Activated T-helper 2 cell treated with anti-CD3 and anti-CD28 coated beads, Interferon-gamma antibody, Interleukin-2, Interleukin-4, amounts not matched to agents 10 μg/mL and 5 μg/mL and 100 μg/mL, durations not matched to agents 14 hours and 24 hours and 36 hours (primary cell): ENCODE measurements at regions not wholly inside any gene's neighbourhood (a gene's known extent, or its start where the extent isn't known, plus 50 kb on each side); places are given as distances from the start of the nearest gene placed in this dataset.

Source experiments
- DNase-seq: peaks from one replicate; pipeline ENCODE4 v3.0.0; 2021; ENCODE audit warnings: low spot score
- H3K27ac Mint-ChIP-seq: one replicate; pipeline ENCODE4 v1.8.0; 2021; ENCODE audit warnings: mixed read lengths
- H3K27me3 Mint-ChIP-seq: one replicate; pipeline ENCODE4 v1.8.0; 2021; ENCODE audit warnings: low read depth, mixed read lengths
- H3K36me3 Mint-ChIP-seq: one replicate; pipeline ENCODE4 v1.8.0; 2021; ENCODE audit warnings: low read depth, mixed read lengths
- H3K4me1 Mint-ChIP-seq: one replicate; pipeline ENCODE4 v1.8.0; 2021; ENCODE audit warnings: low read depth, mixed read lengths
- H3K4me3 Mint-ChIP-seq: one replicate; pipeline ENCODE4 v1.8.0; 2021; ENCODE audit warnings: low read depth, mild to moderate bottlenecking, moderate library complexity, mixed read lengths
- H3K9me3 Mint-ChIP-seq: one replicate; pipeline ENCODE4 v1.8.0; 2021; ENCODE audit warnings: mixed read lengths
- intact Hi-C: fragments of 100-400 bp; cut with micrococcal nuclease; formaldehyde crosslinking; loops from one replicate; pipeline ENCODE4 v1.15.1; 2023

GRCh38 chr4:129623233-129623875 is 527.4 kb downstream of the C4orf33 start:
- no peak for DNase-seq
- Mint-ChIP-seq H3K9me3 (no peaks in the 10 kb centered on the region), H3K27ac (no peak overlapping the region), H3K4me3 (no peak overlapping the region), H3K36me3 (no peaks in the 10 kb centered on the region), H3K27me3 (no peaks in the 10 kb centered on the region), H3K4me1 (no peaks in the 10 kb centered on the region)
- intact Hi-C loops = no loop called here

GRCh38 chr4:129641179-129641578 is 545.2 kb downstream of the C4orf33 start:
- H3K4me3 Mint-ChIP-seq = no peak overlapping the region
- no peak overlapping the region for H3K27ac Mint-ChIP-seq
- peak; percentile 13 for DNase-seq
- intact Hi-C loops = loop anchor here (1.0 kb wide), 1 partner anchor 279 kb away; no protein-coding TSS in a partner anchor
- H3K27me3 Mint-ChIP-seq = no peaks in the 10 kb centered on the region
- no peaks in the 10 kb centered on the region for H3K4me1 Mint-ChIP-seq
- no peaks in the 10 kb centered on the region for H3K9me3 Mint-ChIP-seq
- no peaks in the 10 kb centered on the region for H3K36me3 Mint-ChIP-seq

- H3K27ac Mint-ChIP-seq = no peak overlapping the region
- intact Hi-C loops = no loop called here
Measured at GRCh38 chr4:129645461-129645860, 549.5 kb downstream of the C4orf33 start.

GRCh38 chr4:129668092-129668491 is 572.1 kb downstream of the C4orf33 start:
- no peaks in the 10 kb centered on the region for H3K27me3 Mint-ChIP-seq
- intact Hi-C loops = no loop called here

More at GRCh38 chr4:129645461-129645860, 549.5 kb downstream of the C4orf33 start:
- Mint-ChIP-seq H3K27me3 (no peaks in the 10 kb centered on the region), H3K4me1 (no peaks in the 10 kb centered on the region), H3K4me3 (no peak overlapping the region), H3K9me3 (no peaks in the 10 kb centered on the region), H3K36me3 (no peaks in the 10 kb centered on the region)
- DNase-seq = no peak

GRCh38 chr4:129672941-129673340 is 577.0 kb downstream of the C4orf33 start:
- no peaks in the 10 kb centered on the region for H3K4me1 Mint-ChIP-seq
- no peak overlapping the region for H3K27ac Mint-ChIP-seq
- H3K9me3 Mint-ChIP-seq = peaks cover 11% of the 10 kb centered on the region
- no peak for DNase-seq
- H3K36me3 Mint-ChIP-seq = no peaks in the 10 kb centered on the region
- H3K27me3 Mint-ChIP-seq = no peaks in the 10 kb centered on the region
- intact Hi-C loops = no loop called here
- no peak overlapping the region for H3K4me3 Mint-ChIP-seq

More at GRCh38 chr4:129668092-129668491, 572.1 kb downstream of the C4orf33 start:
- H3K9me3 Mint-ChIP-seq = no peaks in the 10 kb centered on the region
- H3K27ac Mint-ChIP-seq = no peak overlapping the region
- no peaks in the 10 kb centered on the region for H3K4me1 Mint-ChIP-seq
- H3K4me3 Mint-ChIP-seq = no peak overlapping the region
- H3K36me3 Mint-ChIP-seq = no peaks in the 10 kb centered on the region
- DNase-seq = no peak

GRCh38 chr4:129675036-129675435 is 579.1 kb downstream of the C4orf33 start:
- H3K36me3 Mint-ChIP-seq = no peaks in the 10 kb centered on the region
- intact Hi-C loops = no loop called here

GRCh38 chr4:129676934-129677333 is 581.0 kb downstream of the C4orf33 start:
- no peaks in the 10 kb centered on the region for H3K36me3 Mint-ChIP-seq
- H3K4me3 Mint-ChIP-seq = no peak overlapping the region
- H3K27ac Mint-ChIP-seq = no peak overlapping the region
- H3K9me3 Mint-ChIP-seq = peaks cover 15% of the 10 kb centered on the region
- H3K27me3 Mint-ChIP-seq = no peaks in the 10 kb centered on the region
- intact Hi-C loops = no loop called here
- no peak for DNase-seq
- H3K4me1 Mint-ChIP-seq = no peaks in the 10 kb centered on the region

More at GRCh38 chr4:129675036-129675435, 579.1 kb downstream of the C4orf33 start:
- Mint-ChIP-seq H3K4me1 (no peaks in the 10 kb centered on the region), H3K27ac (no peak overlapping the region), H3K4me3 (no peak overlapping the region), H3K27me3 (no peaks in the 10 kb centered on the region), H3K9me3 (peaks cover 15% of the 10 kb centered on the region)
- no peak for DNase-seq

- intact Hi-C loops = no loop called here
- Mint-ChIP-seq H3K27ac (no peak overlapping the region), H3K9me3 (peaks cover 7% of the 10 kb centered on the region), H3K36me3 (no peaks in the 10 kb centered on the region), H3K27me3 (no peaks in the 10 kb centered on the region), H3K4me3 (no peak overlapping the region), H3K4me1 (peaks cover 4% of the 10 kb centered on the region)
- no peak for DNase-seq
Measured at GRCh38 chr4:129682586-129682985, 586.6 kb downstream of the C4orf33 start.

DNA sequence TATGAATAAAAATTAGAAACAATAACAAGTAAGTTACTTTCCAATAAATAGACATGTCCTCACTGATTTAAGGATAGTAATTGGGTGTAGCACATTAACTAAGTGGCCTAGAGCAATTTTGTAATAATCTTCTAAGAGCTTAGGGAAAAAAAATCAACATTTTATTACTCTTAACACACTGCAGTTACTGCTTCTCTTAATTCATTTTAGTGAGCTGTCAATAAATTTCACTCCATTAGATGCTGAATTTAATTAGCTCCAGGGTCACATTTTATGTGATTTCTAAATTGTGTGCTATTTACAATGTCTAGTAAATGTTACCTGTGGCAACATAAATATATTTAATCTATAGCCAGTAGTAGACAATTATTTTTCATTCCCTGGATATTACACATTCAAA is 612.0 kb downstream of the C4orf33 start:
- Mint-ChIP-seq H3K36me3 (no peaks in the 10 kb centered on the region), H3K9me3 (no peaks in the 10 kb centered on the region), H3K4me1 (no peaks in the 10 kb centered on the region), H3K4me3 (no peak overlapping the region), H3K27me3 (no peaks in the 10 kb centered on the region), H3K27ac (no peak overlapping the region)
- no peak for DNase-seq
- intact Hi-C loops = no loop called here

GRCh38 chr4:129708784-129709183 is 612.8 kb downstream of the C4orf33 start:
- Mint-ChIP-seq H3K4me3 (no peak overlapping the region), H3K36me3 (no peaks in the 10 kb centered on the region), H3K9me3 (no peaks in the 10 kb centered on the region), H3K27me3 (no peaks in the 10 kb centered on the region), H3K4me1 (no peaks in the 10 kb centered on the region), H3K27ac (no peak overlapping the region)
- no peak for DNase-seq
- intact Hi-C loops = no loop called here

GRCh38 chr4:129738175-129738574 is 642.2 kb downstream of the C4orf33 start:
- intact Hi-C loops = no loop called here
- DNase-seq = no peak
- Mint-ChIP-seq H3K9me3 (no peaks in the 10 kb centered on the region), H3K27me3 (no peaks in the 10 kb centered on the region), H3K4me3 (no peak overlapping the region), H3K4me1 (no peaks in the 10 kb centered on the region), H3K27ac (no peak overlapping the region), H3K36me3 (no peaks in the 10 kb centered on the region)

GRCh38 chr4:129747756-129748155 is 651.8 kb downstream of the C4orf33 start:
- H3K9me3 Mint-ChIP-seq = no peaks in the 10 kb centered on the region
- H3K36me3 Mint-ChIP-seq = no peaks in the 10 kb centered on the region
- H3K4me3 Mint-ChIP-seq = no peak overlapping the region
- intact Hi-C loops = no loop called here
- no peak overlapping the region for H3K27ac Mint-ChIP-seq
- H3K4me1 Mint-ChIP-seq = no peaks in the 10 kb centered on the region
- DNase-seq = no peak
- H3K27me3 Mint-ChIP-seq = no peaks in the 10 kb centered on the region

GRCh38 chr4:129748991-129749390 is 653.0 kb downstream of the C4orf33 start:
- Mint-ChIP-seq H3K9me3 (no peaks in the 10 kb centered on the region), H3K4me3 (no peak overlapping the region), H3K36me3 (no peaks in the 10 kb centered on the region), H3K4me1 (no peaks in the 10 kb centered on the region), H3K27me3 (no peaks in the 10 kb centered on the region), H3K27ac (no peak overlapping the region)
- no peak for DNase-seq
- intact Hi-C loops = no loop called here

- DNase-seq = no peak
- intact Hi-C loops = no loop called here
- Mint-ChIP-seq H3K27me3 (no peaks in the 10 kb centered on the region), H3K9me3 (no peaks in the 10 kb centered on the region), H3K4me3 (no peak overlapping the region), H3K27ac (no peak overlapping the region), H3K36me3 (no peaks in the 10 kb centered on the region), H3K4me1 (no peaks in the 10 kb centered on the region)
Measured at GRCh38 chr4:129751646-129752045, 655.7 kb downstream of the C4orf33 start.
